ENCODE measurements at regions not wholly inside any gene's neighbourhood (a gene's known extent, or its start where the extent isn't known, plus 50 kb on each side); places are given as distances from the start of the nearest gene placed in this dataset.

GRCh38 chr10:2604891-2605290, 462.5 kb upstream of the PFKP start:
- Histone ChIP-seq H3K4ac (ENCODE audit: low read depth, low read length) (no peak overlapping the region), H3K18ac (ENCODE audit: low read depth, low read length) (no peak overlapping the region), H3K4me2 (ENCODE audit: low read depth, low read length) (no peak overlapping the region), H3K23ac (ENCODE audit: low read depth, low read length) (no peak overlapping the region), H4K20me1 (ENCODE audit: insufficient read depth, low read length) (no peaks in the 10 kb centered on the region), H3K79me1 (ENCODE audit: low read depth in 1 of 2, low read length in 2 of 2) (no peaks in the 10 kb centered on the region), H3K27me3 (ENCODE audit: control insufficient read depth, insufficient read depth, low read length) (no peaks in the 10 kb centered on the region), H3K56ac (ENCODE audit: extremely low read depth, insufficient read depth, low read length) (no peak overlapping the region), H2BK120ac (ENCODE audit: low read depth, low read length) (no peak overlapping the region), H3K4me3 (ENCODE audit: insufficient read depth, low read depth, low read length) (no peak overlapping the region), H4K91ac (ENCODE audit: insufficient read depth, low read depth, low read length) (no peak overlapping the region), H3K9me1 (ENCODE audit: insufficient read depth, low read length) (no peaks in the 10 kb centered on the region), H2BK5ac (ENCODE audit: low read depth, low read length, poor library complexity, severe bottlenecking) (no peak overlapping the region), H3K36me3 (ENCODE audit: control insufficient read depth, insufficient read depth, low read length) (no peaks in the 10 kb centered on the region), H3K27ac (ENCODE audit: insufficient read depth, low read length) (no peak overlapping the region), H2AFZ (replicated peaks; ENCODE audit: low read length, poor library complexity) (no peak overlapping the region), H4K5ac (ENCODE audit: low read depth, low read length) (no peak overlapping the region), H3K14ac (replicated peaks; ENCODE audit: low read depth, low read length) (no peak overlapping the region), H2AK5ac (ENCODE audit: low read depth, low read length) (no peak overlapping the region), H3K9me3 (ENCODE audit: control insufficient read depth, insufficient read depth, low read length) (peaks cover 11% of the 10 kb centered on the region), H4K8ac (ENCODE audit: low read depth in 2 of 2, low read length in 2 of 2) (no peak overlapping the region), H3K9ac (ENCODE audit: low read depth, low read length) (no peak overlapping the region), H2BK15ac (ENCODE audit: low read depth, low read length) (no peak overlapping the region), H2BK20ac (ENCODE audit: low read depth, low read length) (no peak overlapping the region), H3K4me1 (ENCODE audit: control insufficient read depth, insufficient read depth, low read length) (no peaks in the 10 kb centered on the region), H2AK9ac (replicated peaks; ENCODE audit: low read depth, low read length, poor library complexity) (no peak overlapping the region)
- BruUV-seq (replicated peaks): no TSS peak
- TF ChIP-seq POLR2A (IDR thresholded peaks at IDR 0.05; ENCODE audit: low read depth, low read length) (no peak), RCOR1 (IDR thresholded peaks at IDR 0.05; ENCODE audit: insufficient replicate concordance, low read length) (no peak), CTCF (conservative IDR thresholded peaks at IDR 0.05; ENCODE audit: low read depth, low read length) (no peak), MAZ (IDR thresholded peaks at IDR 0.05; ENCODE audit: borderline replicate concordance, low read depth, low read length) (no peak), BHLHE40 (IDR thresholded peaks at IDR 0.05; ENCODE audit: low read depth, low read length) (no peak), SMC3 (IDR thresholded peaks at IDR 0.05; ENCODE audit: low read depth, low read length) (no peak), CHD1 (IDR thresholded peaks at IDR 0.05; ENCODE audit: low read depth, low read length) (no peak), MXI1 (IDR thresholded peaks at IDR 0.05; ENCODE audit: borderline replicate concordance, low read depth, low read length) (no peak), FOS (IDR thresholded peaks at IDR 0.05; ENCODE audit: low read depth, low read length) (no peak), RAD21 (IDR thresholded peaks at IDR 0.05; ENCODE audit: low read length) (no peak), RFX5 (IDR thresholded peaks at IDR 0.05; ENCODE audit: low read depth, low read length) (no peak), NFE2L2 (IDR thresholded peaks at IDR 0.05; ENCODE audit: low read depth, low read length) (no peak), CEBPB (IDR thresholded peaks at IDR 0.05; ENCODE audit: low read depth, low read length) (no peak), MAFK (IDR thresholded peaks at IDR 0.05; ENCODE audit: low read depth, low read length) (no peak)
- TF ChIP-seq, protein P1, sequence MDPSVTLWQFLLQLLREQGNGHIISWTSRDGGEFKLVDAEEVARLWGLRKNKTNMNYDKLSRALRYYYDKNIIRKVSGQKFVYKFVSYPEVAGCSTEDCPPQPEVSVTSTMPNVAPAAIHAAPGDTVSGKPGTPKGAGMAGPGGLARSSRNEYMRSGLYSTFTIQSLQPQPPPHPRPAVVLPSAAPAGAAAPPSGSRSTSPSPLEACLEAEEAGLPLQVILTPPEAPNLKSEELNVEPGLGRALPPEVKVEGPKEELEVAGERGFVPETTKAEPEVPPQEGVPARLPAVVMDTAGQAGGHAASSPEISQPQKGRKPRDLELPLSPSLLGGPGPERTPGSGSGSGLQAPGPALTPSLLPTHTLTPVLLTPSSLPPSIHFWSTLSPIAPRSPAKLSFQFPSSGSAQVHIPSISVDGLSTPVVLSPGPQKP (IDR thresholded peaks at IDR 0.05; ENCODE audit: borderline replicate concordance, low read depth, low read length): no peak
- TF ChIP-seq, protein P2, sequence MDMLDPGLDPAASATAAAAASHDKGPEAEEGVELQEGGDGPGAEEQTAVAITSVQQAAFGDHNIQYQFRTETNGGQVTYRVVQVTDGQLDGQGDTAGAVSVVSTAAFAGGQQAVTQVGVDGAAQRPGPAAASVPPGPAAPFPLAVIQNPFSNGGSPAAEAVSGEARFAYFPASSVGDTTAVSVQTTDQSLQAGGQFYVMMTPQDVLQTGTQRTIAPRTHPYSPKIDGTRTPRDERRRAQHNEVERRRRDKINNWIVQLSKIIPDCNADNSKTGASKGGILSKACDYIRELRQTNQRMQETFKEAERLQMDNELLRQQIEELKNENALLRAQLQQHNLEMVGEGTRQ (IDR thresholded peaks at IDR 0.05; ENCODE audit: low read depth, low read length): no peak
- no peak for DNase-seq
- in situ Hi-C loops (cut with MboI; ENCODE audit: low sequenced_read_pairs): no loop called here
- WGBS, 2 experiments (ENCODE audit: extremely low coverage in 2 of 2, insufficient read length in 1 of 2): no CpG with 5 or more reads among the region's 3 CpGs
- intact Hi-C loops (cut with micrococcal nuclease): no loop called here
- ChIA-PET POLR2A (ENCODE audit: unreplicated experiment) (no interaction called here), CTCF (no interaction called here)
- ATAC-seq (ENCODE audit: low read depth): no peak
- dilution Hi-C loops (cut with HindIII; ENCODE audit: low sequenced_read_pairs, unreplicated experiment): no loop called here
